Effector memory CD4-positive, alpha-beta T cell (primary cell): ENCODE measurements at regions not wholly inside any gene's neighbourhood (a gene's known extent, or its start where the extent isn't known, plus 50 kb on each side); places are given as distances from the start of the nearest gene placed in this dataset.

Experiments
- DNase-seq, 3 donors: peaks; one replicate each; pipeline ENCODE4 v3.0.0-alpha.2; 2020
- H3K27ac ChIP-seq: 2 replicates; pipeline ENCODE4 v1.7.0; 2013; ENCODE audit warnings: mild to moderate bottlenecking, low read length, moderate library complexity; ENCODE audit not compliant: insufficient read depth, poor library complexity, severe bottlenecking
- H3K27me3 ChIP-seq: replicated peaks from 2 replicates; pipeline ENCODE4 v1.7.0; 2013; ENCODE audit warnings: mild to moderate bottlenecking, low read length; ENCODE audit not compliant: insufficient read depth, control insufficient read depth, poor library complexity, severe bottlenecking
- H3K36me3 ChIP-seq: 2 replicates; pipeline ENCODE4 v1.7.0; 2013; ENCODE audit warnings: mild to moderate bottlenecking, low read length, moderate library complexity; ENCODE audit not compliant: control insufficient read depth, insufficient read depth
- H3K4me1 ChIP-seq: 2 replicates; pipeline ENCODE4 v1.7.0; 2013; ENCODE audit warnings: low read length, mild to moderate bottlenecking; ENCODE audit not compliant: control insufficient read depth, insufficient read depth, poor library complexity, severe bottlenecking
- H3K4me3 ChIP-seq: 2 replicates; pipeline ENCODE4 v1.7.0; 2013; ENCODE audit warnings: low read length, low read depth, mild to moderate bottlenecking; ENCODE audit not compliant: insufficient read depth, poor library complexity, severe bottlenecking
- H3K9me3 ChIP-seq: 2 replicates; pipeline ENCODE4 v1.7.0; 2013; ENCODE audit warnings: mild to moderate bottlenecking, low read length, moderate library complexity; ENCODE audit not compliant: control insufficient read depth

DNA sequence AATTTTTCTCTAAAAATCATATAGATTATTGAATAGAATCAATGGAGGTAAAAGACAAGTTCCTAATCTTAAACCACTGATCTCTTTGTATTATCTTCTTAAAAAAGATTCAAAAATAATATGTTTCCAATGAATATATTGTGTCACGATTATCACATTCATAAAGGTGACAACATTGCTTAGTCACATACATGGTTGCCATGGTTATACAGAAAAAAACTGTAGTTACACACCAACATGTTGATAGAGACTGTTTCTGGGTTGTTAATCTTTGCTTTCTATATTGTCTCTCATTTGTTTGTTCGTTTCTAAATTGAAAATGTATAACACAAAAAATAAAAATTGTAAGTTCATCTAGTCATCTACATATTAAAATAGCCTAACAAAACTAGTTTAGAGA is 376.0 kb upstream of the ALCAM start:
- H3K27me3 ChIP-seq = no peaks in the 10 kb centered on the region
- H3K9me3 ChIP-seq = no peaks in the 10 kb centered on the region
- no peak overlapping the region for H3K27ac ChIP-seq
- DNase-seq = no peak
- H3K36me3 ChIP-seq = no peaks in the 10 kb centered on the region
- H3K4me1 ChIP-seq = no peaks in the 10 kb centered on the region
- H3K4me3 ChIP-seq = no peak overlapping the region

- Histone ChIP-seq H3K36me3 (no peaks in the 10 kb centered on the region), H3K4me1 (no peaks in the 10 kb centered on the region), H3K9me3 (no peaks in the 10 kb centered on the region), H3K27me3 (no peaks in the 10 kb centered on the region), H3K4me3 (no peak overlapping the region), H3K27ac (no peak overlapping the region)
- DNase-seq = no peak
These were observed 374.0 kb upstream of the ALCAM start for GRCh38 chr3:104992676-104993075.

DNA sequence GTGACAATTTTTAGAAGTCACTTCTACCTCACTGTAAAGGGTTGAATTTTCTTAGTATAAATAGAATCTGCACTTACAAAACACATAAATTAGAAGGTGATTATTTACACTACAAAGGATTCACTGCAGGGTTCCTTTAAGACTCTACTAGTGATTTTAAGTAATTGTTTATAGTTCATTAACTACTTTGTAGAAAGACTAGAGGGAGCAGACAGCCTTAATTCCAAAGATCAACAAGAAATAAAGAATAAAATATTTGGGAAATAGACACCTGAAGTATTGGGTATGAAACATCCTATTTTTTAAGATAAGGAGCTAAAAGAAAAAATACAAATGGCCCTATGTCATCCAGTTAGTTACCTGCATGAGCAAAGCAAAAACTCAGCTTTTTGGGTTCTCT is 360.5 kb upstream of the ALCAM start:
- Histone ChIP-seq H3K9me3 (no peaks in the 10 kb centered on the region), H3K4me3 (no peak overlapping the region), H3K27ac (no peak overlapping the region), H3K4me1 (no peaks in the 10 kb centered on the region), H3K27me3 (no peaks in the 10 kb centered on the region), H3K36me3 (no peaks in the 10 kb centered on the region)
- no peak for DNase-seq

DNA sequence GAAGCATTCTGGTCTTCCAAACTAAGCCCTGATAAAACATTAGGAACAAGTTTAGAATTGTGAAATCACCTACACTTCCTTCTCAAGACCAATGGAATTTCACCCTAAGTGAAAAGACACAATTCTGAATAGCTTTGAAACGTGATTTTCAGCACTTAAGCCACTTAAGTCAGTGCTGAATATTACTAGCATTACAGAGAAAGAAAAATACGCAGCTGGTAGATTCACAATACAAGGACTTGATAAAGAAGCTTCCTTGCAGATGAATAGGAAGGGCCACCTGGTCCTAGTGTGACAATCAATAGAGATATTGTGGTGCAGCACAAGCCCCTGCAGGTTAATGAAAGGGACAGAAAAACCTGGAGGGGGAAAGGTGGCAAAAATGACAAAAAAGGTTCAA is 353.1 kb upstream of the ALCAM start:
- H3K9me3 ChIP-seq = no peaks in the 10 kb centered on the region
- H3K27me3 ChIP-seq = no peaks in the 10 kb centered on the region
- no peak for DNase-seq
- H3K36me3 ChIP-seq = no peaks in the 10 kb centered on the region
- no peak overlapping the region for H3K4me3 ChIP-seq
- H3K27ac ChIP-seq = no peak overlapping the region
- no peaks in the 10 kb centered on the region for H3K4me1 ChIP-seq

GRCh38 chr3:105014631-105015030 is 352.1 kb upstream of the ALCAM start:
- Histone ChIP-seq H3K27ac (no peak overlapping the region), H3K9me3 (no peaks in the 10 kb centered on the region), H3K4me3 (no peak overlapping the region), H3K36me3 (no peaks in the 10 kb centered on the region), H3K4me1 (no peaks in the 10 kb centered on the region), H3K27me3 (no peaks in the 10 kb centered on the region)
- no peak for DNase-seq

GRCh38 chr3:105022813-105023212 is 343.9 kb upstream of the ALCAM start:
- Histone ChIP-seq H3K27ac (no peak overlapping the region), H3K27me3 (no peaks in the 10 kb centered on the region), H3K36me3 (no peaks in the 10 kb centered on the region), H3K4me3 (no peak overlapping the region), H3K4me1 (no peaks in the 10 kb centered on the region), H3K9me3 (no peaks in the 10 kb centered on the region)
- DNase-seq = no peak

GRCh38 chr3:105030211-105030610 is 336.5 kb upstream of the ALCAM start:
- H3K4me1 ChIP-seq = no peaks in the 10 kb centered on the region
- no peak overlapping the region for H3K27ac ChIP-seq
- no peak for DNase-seq
- no peak overlapping the region for H3K4me3 ChIP-seq
- no peaks in the 10 kb centered on the region for H3K9me3 ChIP-seq
- H3K27me3 ChIP-seq = no peaks in the 10 kb centered on the region
- no peaks in the 10 kb centered on the region for H3K36me3 ChIP-seq

DNA sequence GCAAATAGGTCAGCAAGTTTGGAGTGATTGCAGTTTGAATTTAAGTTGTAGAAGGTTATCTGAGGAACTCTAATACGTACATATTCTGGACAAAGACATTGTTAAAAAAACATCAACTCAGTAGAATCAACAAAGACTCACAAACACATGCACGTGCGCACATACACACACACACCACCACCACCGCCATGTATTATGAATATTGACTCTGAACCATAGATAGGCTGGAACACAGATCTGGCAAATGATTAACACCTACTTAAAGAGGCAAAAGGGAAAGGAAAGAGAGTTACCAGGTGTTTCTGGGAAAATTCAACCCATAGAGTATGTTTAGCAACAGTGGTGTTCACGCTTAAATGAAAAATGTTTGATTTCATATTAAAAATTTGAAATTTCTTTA is 334.2 kb upstream of the ALCAM start:
- H3K4me3 ChIP-seq = no peak overlapping the region
- DNase-seq = no peak
- H3K4me1 ChIP-seq = no peaks in the 10 kb centered on the region
- H3K9me3 ChIP-seq = no peaks in the 10 kb centered on the region
- no peak overlapping the region for H3K27ac ChIP-seq
- no peaks in the 10 kb centered on the region for H3K36me3 ChIP-seq
- H3K27me3 ChIP-seq = no peaks in the 10 kb centered on the region

DNA sequence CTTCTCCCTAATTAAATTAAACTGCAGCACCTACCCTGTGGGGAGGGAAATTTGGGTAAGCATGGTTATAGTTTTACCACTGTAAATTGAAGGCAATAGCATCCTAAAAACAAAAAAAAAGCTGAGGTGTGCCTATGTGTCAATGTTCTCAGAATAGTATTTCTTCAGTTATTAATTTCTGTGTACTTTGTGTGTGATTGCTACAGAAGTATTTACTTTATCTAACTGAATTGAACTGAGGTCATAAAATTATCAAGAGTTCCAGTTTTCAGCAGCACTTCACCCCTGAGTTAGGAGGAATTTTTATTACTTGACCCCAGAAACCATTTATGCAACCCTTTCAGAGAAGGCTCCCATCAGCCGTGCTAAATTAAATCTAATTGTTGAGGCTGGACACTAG is 333.6 kb upstream of the ALCAM start:
- Histone ChIP-seq H3K27ac (no peak overlapping the region), H3K4me3 (no peak overlapping the region), H3K36me3 (no peaks in the 10 kb centered on the region), H3K27me3 (no peaks in the 10 kb centered on the region), H3K9me3 (no peaks in the 10 kb centered on the region), H3K4me1 (no peaks in the 10 kb centered on the region)
- no peak for DNase-seq

DNA sequence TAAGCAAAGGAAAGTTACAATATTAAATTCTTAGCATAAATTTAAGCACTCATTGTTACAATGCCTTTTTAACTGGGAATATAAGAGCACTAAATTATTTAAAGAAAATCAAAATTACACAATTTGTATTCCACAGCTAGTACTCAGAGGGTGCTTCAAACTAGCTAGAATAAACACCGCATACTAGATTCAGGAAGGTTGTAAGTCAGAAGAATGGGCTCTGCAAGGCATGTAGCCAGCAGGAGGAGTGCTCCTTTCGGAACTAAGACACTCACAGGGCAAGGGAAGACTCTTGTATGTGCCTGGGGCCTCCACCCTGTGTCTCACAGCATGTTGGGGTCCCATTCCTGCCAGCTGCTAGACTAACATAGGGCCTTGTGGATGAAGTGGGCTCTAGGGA is 327.7 kb upstream of the ALCAM start:
- Histone ChIP-seq H3K27me3 (no peaks in the 10 kb centered on the region), H3K36me3 (no peaks in the 10 kb centered on the region), H3K27ac (no peak overlapping the region), H3K4me1 (no peaks in the 10 kb centered on the region), H3K9me3 (no peaks in the 10 kb centered on the region), H3K4me3 (no peak overlapping the region)
- DNase-seq = no peak

GRCh38 chr3:105040026-105040622 is 326.6 kb upstream of the ALCAM start:
- Histone ChIP-seq H3K27me3 (no peaks in the 10 kb centered on the region), H3K27ac (no peak overlapping the region)

More at GRCh38 chr3:105040026-105040622, 326.6 kb upstream of the ALCAM start:
- no peaks in the 10 kb centered on the region for H3K9me3 ChIP-seq
- no peaks in the 10 kb centered on the region for H3K36me3 ChIP-seq
- no peak overlapping the region for H3K4me3 ChIP-seq
- H3K4me1 ChIP-seq = no peaks in the 10 kb centered on the region
- DNase-seq = no peak
